ENCODE measurements at regions not wholly inside any gene's neighbourhood (a gene's known extent, or its start where the extent isn't known, plus 50 kb on each side); places are given as distances from the start of the nearest gene placed in this dataset.

DNA sequence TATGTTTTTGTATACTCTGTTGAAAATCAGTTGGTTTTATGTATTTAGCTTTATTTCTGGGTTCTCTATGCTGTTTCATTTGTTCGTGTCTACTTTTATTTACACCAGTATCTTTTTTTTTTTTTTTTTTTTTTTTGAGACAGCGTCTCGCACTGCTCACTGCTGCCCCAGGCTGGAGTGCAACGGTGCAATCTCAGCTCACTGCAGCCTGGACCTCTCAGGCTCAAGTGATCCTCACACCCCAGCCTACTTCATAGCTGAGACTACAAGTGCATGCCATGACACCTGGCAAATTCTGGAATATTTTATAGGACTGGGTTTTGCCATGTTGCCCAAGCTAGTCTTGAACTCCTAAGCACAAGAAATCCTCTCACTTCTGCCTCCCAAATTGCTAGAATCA, 869.4 kb upstream of the CDH6 start:
- TF ChIP-seq CTCF (IDR thresholded peaks at IDR 0.05) (peak; percentile 21), ZFX (IDR thresholded peaks at IDR 0.05; ENCODE audit: borderline replicate concordance) (no peak)
